Right lung (tissue), 2 donors: ENCODE measurements at regions not wholly inside any gene's neighbourhood (a gene's known extent, or its start where the extent isn't known, plus 50 kb on each side); places are given as distances from the start of the nearest gene placed in this dataset.

Source experiments
- DNase-seq, 2 donors: peaks; one replicate each; pipeline ENCODE4 v3.0.0-alpha.2; 2013

DNA sequence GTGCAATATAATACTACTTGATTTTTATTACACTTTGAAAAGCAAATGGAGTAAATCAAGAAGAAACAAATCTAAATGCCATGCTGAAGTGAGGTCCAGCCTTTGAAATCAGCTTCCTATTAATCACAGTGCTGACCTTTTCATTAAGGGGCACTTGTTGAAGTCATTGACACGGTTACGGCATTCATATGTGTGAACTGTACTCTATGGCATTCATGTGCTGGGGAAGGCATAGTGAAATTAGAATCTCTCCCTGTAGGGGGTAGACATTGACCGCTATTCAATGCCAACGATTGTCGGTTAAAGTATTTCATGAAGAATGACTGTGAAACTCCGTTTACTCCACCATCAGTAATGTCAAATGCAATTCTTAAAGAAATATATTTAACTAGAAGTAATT is 296.1 kb upstream of the SEMA3A start:
- no peak for DNase-seq

DNA sequence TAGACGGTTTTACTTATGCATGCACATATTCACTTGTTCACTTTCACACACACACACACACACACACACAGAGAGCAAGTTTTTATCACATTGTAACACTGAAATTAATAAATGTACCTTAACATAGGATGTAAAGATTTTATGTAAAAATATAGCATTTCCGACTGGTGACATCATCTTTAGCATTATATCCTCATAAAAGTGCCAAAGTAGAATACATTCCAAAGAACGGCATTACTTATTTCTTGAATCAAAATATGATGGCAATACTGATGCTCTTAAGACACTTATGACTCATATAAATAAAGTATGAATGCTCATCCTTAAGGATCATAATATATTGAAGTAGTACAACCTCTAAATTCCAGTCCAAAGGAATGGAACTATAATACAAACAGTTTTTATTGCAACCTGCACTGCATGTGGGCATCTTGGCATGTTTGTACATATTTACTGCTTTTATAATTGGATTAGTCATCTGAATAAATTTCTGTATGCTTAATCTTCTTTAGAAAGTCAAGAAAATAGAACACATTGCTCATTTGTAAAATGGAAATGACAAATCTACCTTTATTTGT is 290.0 kb upstream of the SEMA3A start:
- DNase-seq = no peak

DNA sequence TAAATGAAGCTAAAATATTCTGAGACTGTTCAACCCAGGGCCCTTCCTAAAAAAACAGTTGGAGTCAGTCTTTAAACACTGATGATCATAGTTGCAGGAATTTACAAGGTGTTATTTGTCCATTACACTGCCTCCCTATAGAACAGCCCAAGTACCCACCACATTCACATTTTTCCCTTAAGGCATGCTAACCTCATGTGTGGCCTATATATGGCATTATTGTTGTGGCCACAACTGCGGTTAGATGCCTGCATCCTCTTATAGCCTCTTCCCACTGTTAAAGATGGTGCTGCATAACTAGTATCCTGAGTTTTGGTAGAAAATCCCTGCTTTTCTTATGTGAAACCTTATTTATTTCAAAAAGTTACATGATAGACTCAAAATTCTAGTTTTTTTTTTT is 287.9 kb upstream of the SEMA3A start:
- no peak for DNase-seq

DNA sequence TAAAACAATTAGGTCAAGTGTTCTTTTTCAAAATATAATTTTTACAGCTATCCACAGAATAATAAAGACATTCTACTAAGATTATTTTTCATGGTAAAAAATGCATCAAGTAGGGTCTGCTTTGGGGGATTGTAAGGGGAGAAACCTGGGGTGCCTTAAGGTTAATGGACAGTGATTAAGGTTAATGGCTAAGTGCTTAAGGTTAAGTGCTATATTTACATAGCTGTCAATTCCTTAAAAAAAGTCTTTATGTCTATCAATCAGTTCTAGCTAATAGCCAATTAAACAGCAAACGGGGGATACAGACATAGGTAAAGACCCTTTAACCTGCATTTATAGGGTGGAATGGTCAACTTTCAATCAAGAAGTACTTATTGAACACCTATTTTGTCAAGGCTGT is 284.5 kb upstream of the SEMA3A start:
- no peak for DNase-seq

DNA sequence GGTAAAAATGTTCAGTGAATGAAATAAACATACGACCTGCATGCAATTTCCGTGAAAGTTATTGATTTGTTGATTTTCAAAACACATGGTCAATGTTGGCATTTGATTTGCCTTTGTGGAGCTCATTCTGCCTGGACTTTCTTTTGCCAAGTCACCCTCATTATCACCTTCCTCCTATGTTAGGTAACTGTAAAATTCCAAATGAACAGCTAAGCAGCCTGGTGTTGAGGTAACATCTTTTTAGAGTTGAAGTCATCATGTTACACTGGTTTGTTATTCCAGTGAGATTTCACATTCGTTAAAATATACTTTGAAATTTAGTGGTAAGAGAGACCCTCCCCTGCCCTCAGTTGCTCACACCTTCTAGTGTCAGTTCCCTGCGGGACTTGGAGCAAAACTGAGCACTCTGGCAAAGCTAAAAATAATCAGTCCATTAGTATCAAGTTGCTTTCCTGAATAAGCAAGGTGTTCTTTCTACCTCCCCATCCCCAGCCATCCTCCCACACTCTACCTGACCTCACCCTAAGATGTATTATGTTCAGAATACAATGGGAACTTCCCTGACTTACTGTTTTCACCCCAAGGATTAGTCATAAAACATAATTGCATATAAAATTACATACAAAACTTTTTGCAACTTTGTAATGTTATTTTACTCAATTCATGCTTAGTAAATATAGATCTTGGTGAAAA is 283.3 kb upstream of the SEMA3A start:
- no peak for DNase-seq

DNA sequence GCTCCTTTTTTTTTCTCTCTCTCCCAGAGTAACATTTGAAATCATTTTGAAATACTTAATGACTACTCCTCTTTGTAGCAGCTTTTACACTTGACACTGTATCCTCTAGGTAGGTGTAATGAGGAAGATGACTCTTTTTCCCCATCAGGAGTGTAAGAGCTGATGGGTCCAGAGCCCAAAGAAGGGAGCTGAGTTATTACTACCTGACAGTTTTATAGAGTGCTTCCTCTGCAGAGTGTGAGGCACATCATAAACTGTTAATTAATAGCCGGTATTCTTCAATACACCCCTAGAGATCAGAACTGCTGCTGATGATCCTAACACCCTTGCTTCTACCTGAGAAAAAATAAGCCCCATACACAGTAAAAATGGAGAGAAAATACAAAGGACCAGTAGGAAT is 279.8 kb upstream of the SEMA3A start:
- DNase-seq = no peak

DNA sequence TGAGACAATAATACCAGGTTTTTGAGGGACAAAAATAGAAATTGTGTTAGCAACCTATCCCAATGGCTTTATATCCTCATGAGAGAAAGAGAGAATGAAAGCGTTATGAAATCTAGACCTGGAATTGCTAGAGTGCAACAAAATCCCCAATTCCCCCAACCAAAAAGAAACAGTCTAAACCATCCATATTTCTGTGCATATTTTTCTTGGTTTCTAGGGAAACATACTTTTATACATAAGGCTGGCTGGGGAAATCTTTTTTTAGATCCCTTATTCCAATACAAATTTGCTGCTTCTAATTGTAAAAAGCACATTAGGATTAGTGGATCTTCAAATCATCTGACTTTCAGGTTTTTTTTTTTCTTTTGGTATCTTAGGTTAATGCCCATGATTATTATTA is 277.0 kb upstream of the SEMA3A start:
- DNase-seq = no peak

DNA sequence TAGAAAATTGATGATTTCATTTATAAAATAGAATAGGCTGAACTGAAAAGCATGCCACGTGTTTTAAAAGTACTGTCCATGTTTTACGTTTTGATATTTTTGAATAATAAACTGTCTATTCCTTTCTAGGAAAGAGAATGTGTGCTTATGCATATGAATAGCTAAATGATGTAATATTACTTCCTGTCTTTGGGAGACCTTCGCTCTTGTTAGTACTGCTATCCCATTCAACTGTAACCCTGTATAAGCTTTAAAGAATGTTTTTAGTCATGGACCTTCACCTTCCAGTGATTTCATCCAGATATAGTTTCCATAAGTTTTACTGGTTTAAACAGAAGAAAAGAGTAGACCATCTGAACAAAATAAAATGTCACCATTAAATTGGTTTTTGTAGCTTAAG is 274.4 kb upstream of the SEMA3A start:
- DNase-seq = no peak

DNA sequence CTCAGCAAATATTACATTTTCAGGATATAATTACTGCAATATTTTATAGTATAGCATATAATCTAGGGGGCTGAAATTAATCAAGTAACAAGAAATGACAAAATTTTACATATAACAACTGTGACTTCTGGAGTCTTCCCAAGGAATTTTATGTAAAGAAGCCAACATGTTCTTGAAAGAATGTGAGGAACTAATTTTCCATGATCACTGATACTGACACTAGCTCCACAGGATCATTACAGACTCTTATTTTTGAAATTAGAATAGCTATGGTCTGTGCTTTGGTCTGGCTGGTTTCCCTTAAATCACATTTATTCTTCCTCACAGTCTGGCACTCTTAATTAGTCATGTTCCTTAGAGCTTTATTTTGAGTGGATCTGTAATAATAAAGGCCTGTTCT is 267.7 kb upstream of the SEMA3A start:
- DNase-seq = peak in 1 of 2 donors; percentile 16

DNA sequence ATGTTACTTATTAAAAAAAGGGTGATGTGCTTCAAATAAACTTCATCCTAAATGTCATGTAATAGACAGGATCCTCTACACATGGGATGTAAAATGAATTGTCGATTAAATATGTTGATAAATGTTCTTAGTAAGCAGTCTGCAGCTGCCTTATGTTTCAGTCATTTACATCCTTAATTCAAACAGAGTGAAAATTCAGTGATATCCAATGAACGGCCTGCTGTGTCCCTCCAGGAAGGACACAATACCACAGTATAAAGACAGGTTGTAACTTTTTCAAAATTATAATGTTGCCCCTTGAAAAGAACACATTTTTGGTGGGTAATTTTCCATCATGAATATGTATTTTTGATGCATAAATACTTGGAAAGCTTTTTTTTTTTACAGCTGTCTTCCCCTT is 266.5 kb upstream of the SEMA3A start:
- no peak for DNase-seq

DNA sequence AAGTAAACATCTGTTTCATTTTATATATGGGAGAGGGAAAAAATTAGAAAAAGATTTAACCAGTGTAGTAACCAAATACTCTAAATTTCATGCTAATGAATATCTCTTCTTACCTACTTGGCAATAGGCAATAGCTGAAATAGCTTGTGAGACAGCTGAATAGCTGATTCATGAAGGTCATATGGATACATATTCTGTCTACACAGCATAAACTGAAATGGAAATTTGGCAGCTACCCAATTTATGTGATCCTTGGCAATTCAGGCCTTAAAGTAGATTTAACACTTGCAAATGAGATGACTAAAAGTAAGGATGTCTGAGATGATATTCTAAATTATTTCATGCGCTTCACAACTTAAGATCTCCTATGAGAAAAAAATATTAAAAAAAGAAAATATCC is 261.2 kb upstream of the SEMA3A start:
- no peak for DNase-seq

DNA sequence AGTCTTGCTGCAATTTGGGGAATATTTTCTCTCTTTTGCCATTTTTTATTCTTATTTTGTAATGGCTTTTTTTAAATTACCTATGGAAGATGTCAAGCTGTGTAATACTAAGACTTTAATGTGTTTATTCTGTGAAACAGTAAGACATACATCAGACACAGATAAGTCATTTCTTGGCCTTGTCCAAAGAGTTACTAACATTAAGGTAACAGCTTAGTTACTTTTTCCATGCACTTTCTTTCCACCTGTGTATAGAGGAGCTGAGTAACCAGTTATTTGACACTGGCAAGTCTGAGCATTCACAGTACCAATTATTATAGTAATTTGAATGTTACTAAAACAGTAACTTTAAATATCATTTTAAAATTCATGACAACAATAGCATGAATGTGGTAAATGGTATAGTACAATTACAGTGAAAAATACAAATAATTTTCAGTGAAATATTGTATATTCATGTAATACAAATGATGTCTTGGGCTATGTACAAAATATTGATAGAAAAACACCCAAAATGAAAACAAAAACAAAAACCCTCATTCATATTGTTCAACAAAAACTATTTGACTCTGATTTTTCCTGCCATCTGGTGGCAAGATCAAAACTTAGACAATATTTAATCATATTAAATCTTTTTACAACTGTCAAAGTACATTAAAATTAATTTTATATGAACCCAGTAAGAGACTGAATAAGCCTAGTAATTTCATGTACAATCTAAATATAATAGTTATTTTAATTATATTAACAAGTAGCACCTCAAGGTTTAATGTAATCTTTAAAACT is 259.8 kb upstream of the SEMA3A start:
- DNase-seq = no peak

DNA sequence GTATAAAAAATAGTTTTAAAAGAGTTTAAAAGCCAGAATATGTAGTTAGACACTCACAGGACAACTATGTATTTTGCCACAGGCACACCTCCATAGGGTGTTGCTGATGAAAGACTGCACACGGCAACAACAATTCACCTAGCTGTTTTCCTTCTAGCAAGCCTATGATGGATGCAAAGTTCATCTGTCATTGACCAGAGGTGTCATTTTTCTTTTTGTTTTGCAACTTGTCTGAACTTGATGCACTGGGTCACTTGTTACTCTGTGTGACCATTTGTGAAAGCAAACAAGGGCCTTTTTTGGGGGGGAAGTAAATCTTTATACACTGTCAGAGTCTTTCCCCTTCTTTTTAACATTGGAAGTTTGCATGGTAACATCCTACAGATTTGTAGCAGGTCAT is 258.0 kb upstream of the SEMA3A start:
- no peak for DNase-seq

DNA sequence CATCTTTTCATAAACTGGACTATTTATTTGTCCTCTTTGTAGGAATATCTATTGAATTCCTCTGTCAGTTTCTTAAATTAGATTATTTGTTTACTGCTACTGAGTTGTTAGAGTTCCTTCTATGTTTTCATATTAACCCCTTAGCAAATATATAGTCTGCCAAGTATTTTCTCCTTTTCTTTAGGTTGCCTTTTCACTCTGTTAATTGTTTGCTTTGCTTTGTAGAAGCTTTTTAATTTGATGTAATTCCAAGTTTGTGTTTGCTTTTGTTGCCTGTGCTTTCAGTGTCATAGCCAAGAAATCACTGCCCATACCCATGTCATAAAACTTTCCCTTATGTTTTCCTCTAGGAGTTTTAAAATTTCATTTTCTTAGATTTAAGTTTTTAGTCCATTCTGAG is 256.2 kb upstream of the SEMA3A start:
- no peak for DNase-seq

DNA sequence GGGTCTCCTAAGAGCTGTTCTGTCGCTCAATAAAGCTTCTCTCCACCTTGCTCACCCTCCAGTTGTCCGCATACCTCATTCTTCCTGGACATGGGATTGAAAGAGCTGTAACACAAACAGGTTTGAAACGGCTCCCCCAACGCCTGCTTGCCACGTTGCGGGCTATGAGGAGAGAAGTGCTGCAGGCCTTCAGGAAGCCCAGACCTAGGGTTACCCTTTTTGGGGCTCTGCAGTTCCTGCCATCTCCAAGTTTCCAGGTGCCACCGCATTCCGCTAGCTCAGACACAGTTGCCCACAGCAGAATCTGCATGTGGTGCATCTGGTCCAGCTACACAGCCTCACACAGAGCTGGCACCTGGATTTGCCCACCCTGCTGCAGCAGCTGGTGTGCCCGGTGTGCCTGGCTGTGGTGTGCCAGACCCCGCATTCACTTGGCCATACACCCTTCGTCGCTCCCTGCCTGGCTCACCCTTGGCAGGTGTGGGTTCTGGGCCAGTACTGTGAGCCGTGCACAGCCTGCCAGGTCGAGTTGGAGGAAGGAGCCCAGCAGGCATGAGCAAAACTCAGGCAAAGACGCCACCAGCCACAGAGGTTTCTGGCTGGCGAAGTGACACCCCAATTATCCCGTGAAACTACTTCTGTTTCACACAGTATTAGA is 253.2 kb upstream of the SEMA3A start:
- DNase-seq = no peak

DNA sequence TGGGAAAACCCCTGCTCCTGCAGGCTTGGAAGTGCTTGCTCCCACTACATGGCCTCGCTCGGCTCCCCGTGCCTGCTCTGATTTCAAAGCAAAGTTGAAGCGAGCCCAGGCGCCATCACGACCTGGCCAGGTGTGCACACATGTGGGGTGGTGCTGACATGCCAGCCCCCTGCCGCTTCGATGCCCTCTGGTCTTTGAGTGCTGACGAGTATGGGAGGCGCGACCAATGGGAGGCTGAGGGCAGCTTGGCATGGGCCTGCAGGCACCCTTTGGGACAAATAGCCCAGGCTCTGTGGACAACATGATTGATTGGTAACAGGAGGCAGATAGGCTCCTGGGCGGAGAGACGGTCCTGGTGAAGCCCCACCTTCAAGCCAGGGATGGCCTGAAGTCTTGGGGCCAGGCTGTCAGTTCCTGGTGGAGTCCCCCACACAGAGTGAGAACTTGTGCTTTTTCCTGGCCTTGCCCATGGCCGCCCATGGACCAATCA is 252.4 kb upstream of the SEMA3A start:
- no peak for DNase-seq

DNA sequence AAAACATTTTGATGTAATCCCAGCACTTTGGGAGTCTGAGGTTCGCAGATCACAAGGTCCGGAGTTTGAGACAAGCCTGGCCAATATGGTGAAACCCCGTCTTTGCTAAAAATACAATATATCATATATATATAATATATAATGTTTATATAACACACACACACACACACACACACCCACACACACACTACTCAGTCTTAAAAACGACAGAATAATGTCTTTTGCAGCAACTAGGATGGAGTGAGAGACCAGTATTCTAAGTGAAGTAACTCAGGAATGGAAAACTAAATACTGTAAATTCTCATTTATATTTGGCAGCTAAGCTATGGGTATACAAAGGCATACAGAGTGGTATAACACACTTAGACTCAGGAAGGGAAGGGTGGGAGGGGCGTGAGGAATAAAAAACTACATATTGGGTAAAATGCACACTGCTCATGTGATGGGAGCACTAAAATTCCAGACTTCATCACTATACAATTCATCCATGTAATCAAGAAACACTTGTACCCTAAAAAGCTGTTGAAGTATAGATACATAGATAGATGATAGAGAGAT is 231.2 kb upstream of the SEMA3A start:
- no peak for DNase-seq

DNA sequence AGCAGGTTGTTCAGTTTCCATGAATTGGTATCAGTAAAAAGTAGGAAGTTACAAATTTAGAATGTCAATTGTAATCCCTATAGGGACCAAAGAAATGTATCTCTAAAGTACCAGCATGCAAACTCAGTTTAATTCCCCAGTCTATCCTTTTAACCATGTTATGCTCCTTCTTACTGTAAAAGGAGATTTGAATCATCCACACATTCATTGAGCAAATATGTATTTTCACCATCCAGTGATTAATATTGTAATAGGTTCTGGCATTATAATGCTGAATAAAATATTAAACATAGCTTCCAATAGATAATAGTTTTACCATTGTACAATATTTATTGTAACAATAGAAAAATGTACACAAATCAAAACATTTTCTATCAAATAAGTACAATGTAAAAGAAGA is 228.2 kb upstream of the SEMA3A start:
- DNase-seq = no peak

DNA sequence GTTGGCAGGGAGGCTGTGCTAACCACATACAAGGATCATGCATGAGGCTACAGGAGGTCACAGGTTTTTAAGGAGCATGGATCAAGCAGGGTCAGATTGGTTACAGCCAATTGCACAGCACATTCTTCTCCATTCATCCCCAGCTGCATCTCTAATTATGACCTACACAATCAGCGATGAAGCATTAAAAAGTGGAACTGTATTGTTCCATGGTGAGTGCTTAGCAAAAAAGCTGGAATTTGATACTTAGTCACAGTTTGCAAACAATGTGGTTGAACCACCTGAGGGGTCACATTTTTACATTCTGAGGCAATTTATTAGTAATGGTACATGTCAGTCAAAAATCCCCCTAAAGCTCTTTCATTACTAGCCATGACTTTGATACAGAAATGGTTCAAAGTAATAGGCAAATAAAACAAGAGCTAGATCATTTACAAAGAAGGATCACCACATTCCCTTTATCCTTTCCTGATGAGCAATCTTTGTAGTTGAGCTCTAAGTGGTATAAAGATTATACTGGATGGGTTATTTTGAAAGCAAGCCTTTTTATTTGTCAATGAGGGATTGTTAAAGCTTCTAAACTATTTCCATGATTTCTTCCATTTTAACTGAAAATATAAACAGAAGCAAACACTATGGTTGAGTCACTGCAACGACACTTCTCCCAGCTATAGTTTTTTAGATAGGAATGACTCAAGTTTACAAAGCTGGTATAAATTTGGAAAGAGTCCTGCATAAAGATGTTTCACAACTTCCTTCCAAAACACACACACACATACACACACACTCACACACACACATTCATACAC is 217.8 kb upstream of the SEMA3A start:
- no peak for DNase-seq

DNA sequence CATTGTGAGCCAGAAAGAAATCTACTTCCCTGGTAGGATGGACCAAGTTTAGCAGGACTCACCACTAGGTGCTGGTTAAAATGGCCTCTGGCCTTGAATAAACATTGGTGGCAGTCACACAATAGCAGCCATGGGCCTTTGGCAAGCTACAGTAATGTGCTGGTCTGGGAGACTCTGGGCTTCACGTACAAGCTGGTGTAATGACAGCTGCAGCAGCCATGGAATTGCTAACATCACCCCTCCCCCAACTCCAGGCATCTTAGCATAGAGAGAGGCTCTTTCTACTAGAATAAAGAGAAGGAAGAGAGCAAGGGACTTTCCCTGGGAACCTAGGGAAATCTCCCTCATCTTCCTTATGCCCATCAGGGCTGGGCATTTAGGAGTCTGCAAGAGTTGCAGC is 205.1 kb upstream of the SEMA3A start:
- DNase-seq = no peak

DNA sequence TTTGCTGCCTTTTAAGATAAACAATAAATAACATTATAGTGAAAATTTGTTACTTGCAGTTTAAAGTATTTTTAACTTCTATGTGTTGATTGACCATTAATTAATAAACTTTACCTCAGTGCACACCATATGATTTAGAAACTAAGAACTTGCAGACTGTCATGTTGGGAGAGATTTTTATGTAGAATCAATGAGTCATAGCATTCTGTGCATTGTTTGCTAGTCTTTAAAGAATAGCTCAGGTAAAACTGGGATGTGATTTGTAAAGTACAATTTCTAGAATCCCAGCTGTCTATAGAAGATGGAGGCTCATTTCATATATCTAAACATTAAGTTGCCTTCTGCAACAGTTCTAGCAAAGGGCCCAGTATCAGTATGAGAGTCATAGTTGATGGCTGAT is 199.6 kb upstream of the SEMA3A start:
- DNase-seq = no peak
